Stimulated activated CD4-positive, alpha-beta T cell treated with anti-CD3 and anti-CD28 coated beads, Interleukin-2, amount 100 ng/mL, for 24 hours (primary cell): ENCODE measurements at regions not wholly inside any gene's neighbourhood (a gene's known extent, or its start where the extent isn't known, plus 50 kb on each side); places are given as distances from the start of the nearest gene placed in this dataset.

Experiments used
- DNase-seq, 2 donors: peaks; one replicate each; pipeline ENCODE4 v3.0.0-alpha.2; 2020

DNA sequence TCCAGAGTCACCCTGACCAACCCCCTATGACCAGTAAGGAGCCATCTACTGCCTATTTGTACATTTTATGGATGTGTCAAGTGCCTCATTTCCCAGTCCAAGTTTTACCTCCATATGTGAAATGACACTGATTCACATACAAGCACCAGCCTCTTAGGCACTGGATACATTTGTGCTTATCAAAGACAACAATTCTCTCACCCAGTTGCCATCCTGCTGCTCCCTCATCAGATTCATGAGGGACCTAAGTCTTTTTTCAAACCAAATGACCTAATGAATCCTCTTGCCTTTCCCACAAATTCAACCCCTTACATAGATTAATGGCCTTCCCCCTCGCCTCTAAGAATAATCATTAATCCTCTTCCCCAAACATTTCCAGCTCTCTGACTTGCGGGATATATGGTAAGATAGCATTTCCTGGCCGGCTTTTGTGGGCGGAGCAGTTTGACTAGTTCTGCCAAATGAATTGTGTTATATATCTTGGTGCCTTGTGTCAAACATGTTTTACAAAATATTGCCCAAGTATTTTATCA is 233.9 kb downstream of the ARAP2 start:
- DNase-seq = no peak

DNA sequence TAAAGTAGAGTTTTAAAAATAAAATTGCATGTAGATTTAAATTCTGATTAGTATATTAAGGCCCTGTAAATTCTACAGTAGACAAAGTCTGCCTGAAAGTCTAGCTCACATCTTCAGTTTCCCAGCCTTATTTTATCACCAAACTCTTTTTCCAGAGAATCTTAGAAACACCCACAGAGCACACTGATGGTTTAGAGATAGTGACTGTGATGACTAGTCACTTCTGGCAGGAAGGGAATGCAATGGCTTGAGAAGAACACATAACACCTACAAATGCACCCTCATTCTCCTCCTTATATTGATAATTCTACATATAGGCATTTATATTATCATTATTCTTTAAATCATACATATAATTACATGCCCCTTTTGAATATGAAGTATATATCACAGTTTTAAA is 232.9 kb downstream of the ARAP2 start:
- DNase-seq = no peak

- no peak for DNase-seq
Measured at GRCh38 chr4:36012503-36012902, 231.8 kb downstream of the ARAP2 start.

DNA sequence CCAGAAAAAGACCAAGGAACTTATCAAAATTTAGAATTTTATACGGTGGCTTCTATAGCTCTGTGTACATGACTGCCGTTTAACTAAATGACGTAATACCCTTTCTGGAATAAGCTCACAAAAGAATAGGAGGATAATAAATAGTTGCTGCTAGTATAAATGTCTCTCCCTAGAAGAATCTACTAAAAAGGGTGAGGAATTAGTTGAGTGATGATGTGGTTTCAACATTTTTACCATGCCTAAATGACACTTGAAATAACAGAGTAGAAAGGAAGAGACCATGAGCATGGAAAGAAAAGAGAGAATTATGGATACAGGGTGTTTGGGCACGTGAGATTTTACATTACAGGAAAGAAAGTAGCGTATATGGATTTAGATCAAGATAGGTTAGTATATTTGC is 231.1 kb downstream of the ARAP2 start:
- DNase-seq = no peak
